HepG2 (cell line): ENCODE measurements at regions not wholly inside any gene's neighbourhood (a gene's known extent, or its start where the extent isn't known, plus 50 kb on each side); places are given as distances from the start of the nearest gene placed in this dataset.
A peak's percentile ranks its signal among the peaks of the same experiment; 100 is the strongest.

Experiments
- ATAC-seq: fragments of 200-7000 bp; cut with Tn5 transposase; 3 replicates; pipeline ENCODE4 v1.9.1; 2020; ENCODE audit warnings: mild to moderate bottlenecking, moderate library complexity
- BruUV-seq: library from RNA; stranded (reverse); fragments of 400-500 nt; replicated peaks from 2 replicates; lab custom pipeline; 2021; lab: Mats Ljungman, UMichigan
- CTCF ChIA-PET: fragments of 300-600 bp; formaldehyde crosslinking; extraction: SDS; loops from one replicate; lab custom pipeline; 2021; ENCODE audit warnings: low total read pairs, inconsistent platforms, low intra/inter-chr PET ratio; lab: Yijun Ruan, JAX
- POLR2A ChIA-PET: fragments of 350-600 bp; sonication (Branson Sonifier 250); formaldehyde crosslinking; loops from one replicate; lab custom pipeline; 2020; ENCODE audit warnings: antibody characterized with exemption, inconsistent platforms; lab: Yijun Ruan, JAX
- DNase-seq: peaks from one replicate; pipeline ENCODE4 v3.0.0-alpha.2; 2015; ENCODE audit warnings: low spot score
- FAIRE-seq: peaks from 3 replicates; lab custom pipeline; 2011; peaks lifted over from hg19 to GRCh38; lab: Jason Lieb, UNC
- H2AFZ ChIP-seq: one replicate; pipeline ENCODE4 v1.6.1; 2011; ENCODE audit warnings: low read length, inconsistent platforms
- H3K27ac ChIP-seq: fragments of 300-600 bp; 3 replicates; pipeline ENCODE4 v1.8.0; 2011; ENCODE audit warnings: mixed run types, mild to moderate bottlenecking, mixed read lengths, low read length, inconsistent platforms; ENCODE audit not compliant: insufficient read depth; ENCODE audit errors: extremely low read length
- H3K27me3 ChIP-seq, 2 experiments: fragments of 200-600 bp in 1 of 2; 2 replicates in 1 of 2; 3 replicates in 1 of 2; pipeline versions ENCODE4 v1.6.0 to v1.8.0; 2011; ENCODE audit warnings: low read length in 2 of 2, mild to moderate bottlenecking in 2 of 2, moderate library complexity in 2 of 2, inconsistent platforms in 1 of 2; ENCODE audit not compliant: insufficient read depth in 2 of 2, control insufficient read depth in 1 of 2
- H3K36me3 ChIP-seq, 2 experiments: fragments of 200-600 bp in 1 of 2; replicated peaks in 1 of 2; 2 replicates in 1 of 2; 3 replicates in 1 of 2; pipeline versions ENCODE4 v1.5.1 to v1.8.0; 2011; ENCODE audit warnings: low read length in 2 of 2, inconsistent platforms in 1 of 2; ENCODE audit not compliant: insufficient read depth in 2 of 2, control insufficient read depth in 1 of 2
- H3K4me1 ChIP-seq: 2 replicates; pipeline ENCODE4 v1.5.1; 2012; ENCODE audit warnings: low read length, inconsistent platforms; ENCODE audit not compliant: insufficient read depth
- H3K4me2 ChIP-seq: 2 replicates; pipeline ENCODE4 v1.6.0; 2011; ENCODE audit warnings: low read depth, low read length, inconsistent platforms
- H3K4me3 ChIP-seq, 3 experiments: fragments of 200-600 bp in 1 of 3; sonication (generic), shearing (Covaris generic) in 1 of 3; replicated peaks in 1 of 3; 2 replicates each; pipeline ENCODE4 v1.5.1; 2011 to 2016; ENCODE audit warnings: low read length in 3 of 3, inconsistent platforms in 2 of 3, low read depth in 2 of 3, mild to moderate bottlenecking in 2 of 3, control low read depth in 1 of 3, mixed read lengths in 1 of 3; ENCODE audit not compliant: insufficient read depth in 1 of 3
- H3K79me2 ChIP-seq: one replicate; pipeline ENCODE4 v1.6.1; 2011; ENCODE audit warnings: low read length, inconsistent platforms; ENCODE audit not compliant: insufficient read depth
- H3K9ac ChIP-seq: 2 replicates; pipeline ENCODE4 v1.6.0; 2011; ENCODE audit warnings: mild to moderate bottlenecking, low read depth, low read length, inconsistent platforms; ENCODE audit not compliant: insufficient read depth
- H3K9me3 ChIP-seq: 2 replicates; pipeline ENCODE4 v1.5.1; 2012; ENCODE audit warnings: mild to moderate bottlenecking, low read length
- H4K20me1 ChIP-seq: 2 replicates; pipeline ENCODE4 v1.6.0; 2011; ENCODE audit warnings: inconsistent platforms, mild to moderate bottlenecking, low read length, moderate library complexity; ENCODE audit not compliant: insufficient read depth
- AHDC1 ChIP-seq: sonication (generic); formaldehyde crosslinking; IDR thresholded peaks from 2 replicates; pipeline ENCODE4 v1.5.1; 2020; ENCODE audit warnings: mild to moderate bottlenecking, missing genetic modification reagents, borderline replicate concordance
- CTCF ChIP-seq: sonication (generic); formaldehyde crosslinking; IDR thresholded peaks from 2 replicates; pipeline ENCODE4 v1.5.0; 2020; ENCODE audit warnings: mild to moderate bottlenecking, missing genetic modification reagents, moderate library complexity
- HDAC2 ChIP-seq: sonication (generic); formaldehyde crosslinking; IDR thresholded peaks from 2 replicates; pipeline ENCODE4 v1.4.0; 2020; ENCODE audit warnings: missing genetic modification reagents
- MAFK ChIP-seq, 2 experiments: IDR thresholded peaks in 1 of 2; conservative IDR thresholded peaks in 1 of 2; 2 replicates each; pipeline ENCODE4 v1.6.1; 2011; ENCODE audit warnings: improper control_type of control experiment in 2 of 2, low read length in 2 of 2
- SMC3 ChIP-seq: IDR thresholded peaks from 2 replicates; pipeline ENCODE4 v1.6.1; 2011; ENCODE audit warnings: low read length, improper control_type of control experiment
- STAG1 ChIP-seq: sonication (generic); formaldehyde crosslinking; IDR thresholded peaks from 2 replicates; pipeline ENCODE4 v1.4.0; 2020; ENCODE audit warnings: missing genetic modification reagents
- WGBS: methylation state at CpG from one replicate; pipeline ENCODE4 v1.1.6; 2017; ENCODE audit warnings: low lambda C conversion rate; 5-methylcytosine and 5-hydroxymethylcytosine counted together
- in situ Hi-C: cut with HindIII; loops from 2 replicates; pipeline ENCODE4 v1.10.0; 2017; ENCODE audit warnings: low pct_unique_long_range_greater_than_20kb; ENCODE audit not compliant: extremely low pct_ligation_motif_present
- intact Hi-C: fragments of 100-400 bp; cut with micrococcal nuclease; formaldehyde crosslinking; loops from one replicate; pipeline ENCODE4 v1.10.0; 2022; ENCODE audit not compliant: unreplicated experiment

GRCh38 chr18:24600076-24600654, 139.7 kb downstream of the HRH4 start:
- ChIA-PET CTCF (interaction anchor here (0.9 to 2.7 kb wide), 3 partner anchors 126 to 1296 kb away, joined by 3 to 31 read pairs (median 7); no protein-coding TSS in a partner anchor), POLR2A (no interaction called here)
- FAIRE-seq (peak; percentile 43), DNase-seq (peak; percentile 40), ATAC-seq (0 out of 3 replicates have a peak, but pooled peaks have one; percentile 36)
- H3K9me3 ChIP-seq = no peaks in the 10 kb centered on the region
- H3K27ac ChIP-seq = no peak overlapping the region
- no peak overlapping the region for H3K4me3 ChIP-seq
- no peaks in the 10 kb centered on the region for H3K79me2 ChIP-seq
- no peaks in the 10 kb centered on the region for H3K36me3 ChIP-seq
- H3K4me1 ChIP-seq = no peaks in the 10 kb centered on the region
- in situ Hi-C loops = no loop called here
- intact Hi-C loops = loop anchor here (1.0 to 5.0 kb wide), 3 partner anchors 126 to 1297 kb away; no protein-coding TSS in a partner anchor
- no peak overlapping the region for H3K9ac ChIP-seq
- no peaks in the 10 kb centered on the region for H4K20me1 ChIP-seq
- 1% methylated on average over 6 of the region's 6 CpGs for WGBS
- no TSS peak for BruUV-seq
- TF ChIP-seq STAG1 (CRISPR knock-in tag) = peak; percentile 59
- no peak for TF ChIP-seq HDAC2 (CRISPR knock-in tag)
- TF ChIP-seq AHDC1 (CRISPR knock-in tag) = no peak
- TF ChIP-seq SMC3 = peak; percentile 51; the same call in 1 of the 2 replicates
- TF ChIP-seq CTCF (CRISPR knock-in tag) = peak; percentile 50
- peak in 1 of 2 experiments; percentile 40; a peak in 2 of 4 replicates for TF ChIP-seq MAFK (conservative IDR thresholded peaks at IDR 0.05 in 1 of 2, IDR thresholded peaks at IDR 0.05 in 1 of 2; ENCODE audit: low read length in 2 of 2)
- no peak overlapping the region for H2AFZ ChIP-seq
- H3K27me3 ChIP-seq = peaks cover 2 to 4% of the 10 kb centered on the region in 2 experiments; a peak in 2 of 5 replicates
- H3K4me2 ChIP-seq = no peak overlapping the region
